ENCODE measurements at regions not wholly inside any gene's neighbourhood (a gene's known extent, or its start where the extent isn't known, plus 50 kb on each side); places are given as distances from the start of the nearest gene placed in this dataset.
"Not testable (repeated sequence)": the region's sequence is repeated elsewhere in the genome, so short reads cannot be mapped to it uniquely, and the experiment has no call there.

DNA sequence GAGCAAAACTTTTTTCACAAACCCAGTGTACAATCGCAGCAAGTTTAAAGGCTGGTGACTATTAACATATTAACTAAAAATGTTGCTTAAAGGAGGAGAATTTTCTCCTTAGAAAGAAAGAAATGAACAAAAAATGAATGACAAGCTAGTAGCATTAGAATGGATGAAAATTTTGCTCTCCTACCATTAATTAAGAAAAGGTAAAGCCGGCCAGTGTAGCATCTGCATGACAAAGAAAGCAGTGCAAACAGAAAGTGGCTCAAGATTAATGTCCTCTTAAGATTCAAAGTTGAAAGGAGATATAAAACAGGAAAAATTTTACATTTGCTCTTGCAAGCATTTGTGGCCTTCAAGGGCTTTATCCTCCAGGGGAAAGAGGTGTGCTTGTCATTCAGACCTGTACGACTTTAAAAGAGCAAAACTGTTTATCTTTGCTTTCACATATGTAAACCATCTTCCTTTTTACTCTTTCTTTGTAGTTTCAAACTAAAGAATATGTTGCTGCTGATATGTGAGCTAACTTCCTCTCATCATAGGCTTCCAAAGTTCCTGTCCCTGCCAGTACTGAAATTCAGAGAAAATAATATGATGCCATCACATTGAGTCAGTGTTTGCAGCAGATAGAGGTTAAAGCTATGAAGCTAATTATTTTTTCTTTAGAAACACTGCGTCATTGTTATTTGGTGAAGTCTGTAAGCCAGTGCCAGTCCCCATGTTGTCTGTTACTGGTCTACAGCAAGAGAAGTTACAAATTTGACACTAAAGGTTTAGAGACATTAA lies 439.1 kb upstream of the GRM7 start:
- no peak for DNase-seq (ENCODE audit: low read depth in 2 of 2)

- no peak for DNase-seq (ENCODE audit: low read depth in 2 of 2)
Observed at GRCh38 chr3:6425289-6425820, 435.6 kb upstream of the GRM7 start.

GRCh38 chr3:6428276-6428675 lies 432.6 kb upstream of the GRM7 start:
- not testable (repeated sequence) for DNase-seq (ENCODE audit: low read depth in 2 of 2)

DNA sequence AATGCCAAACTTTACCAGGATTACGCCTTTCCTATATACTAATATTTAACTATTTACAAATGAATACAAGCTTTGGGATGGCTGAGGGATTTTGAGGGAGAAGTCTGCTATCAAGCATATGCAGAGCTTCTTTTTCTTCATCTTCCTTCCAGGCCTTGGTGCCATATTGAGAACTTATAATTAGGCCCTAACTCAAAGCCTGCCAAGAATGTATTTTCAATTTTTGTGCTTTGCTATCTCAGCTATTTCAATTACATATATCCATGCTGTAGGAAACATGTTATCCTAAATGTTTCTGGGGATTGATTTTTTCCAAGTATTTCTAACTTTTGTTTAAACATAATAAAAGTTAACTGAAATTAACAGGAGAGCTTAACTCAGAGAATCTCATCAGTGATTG lies 425.0 kb upstream of the GRM7 start:
- no peak for DNase-seq (ENCODE audit: low read depth in 2 of 2)

GRCh38 chr3:6437631-6438030 lies 423.3 kb upstream of the GRM7 start:
- no peak for DNase-seq (ENCODE audit: low read depth in 2 of 2)

GRCh38 chr3:6438031-6438430 lies 422.9 kb upstream of the GRM7 start:
- DNase-seq (ENCODE audit: low read depth in 2 of 2): no peak

DNA sequence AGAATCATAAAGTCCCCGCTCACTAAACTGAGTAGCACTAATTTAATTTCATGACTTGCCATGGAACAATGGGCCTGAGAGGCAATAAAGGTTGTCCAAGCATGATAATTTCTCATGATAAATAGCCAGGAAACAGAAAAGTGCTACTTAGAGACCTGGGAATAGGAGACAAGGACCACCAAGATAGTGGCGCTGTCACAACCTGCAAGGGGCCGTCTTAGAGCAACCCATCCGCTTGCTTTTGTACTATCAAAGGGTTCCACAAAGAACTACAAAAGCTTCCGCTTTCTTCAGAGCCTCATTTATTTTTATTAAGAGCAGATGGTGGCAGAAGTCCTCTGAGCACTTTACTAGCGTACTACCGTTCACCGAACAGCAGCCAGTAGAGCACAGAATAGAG lies 421.7 kb upstream of the GRM7 start:
- DNase-seq (ENCODE audit: low read depth in 2 of 2): no peak

- DNase-seq (ENCODE audit: low read depth in 2 of 2): no peak
Observed at GRCh38 chr3:6439824-6440223, 421.1 kb upstream of the GRM7 start.

DNA sequence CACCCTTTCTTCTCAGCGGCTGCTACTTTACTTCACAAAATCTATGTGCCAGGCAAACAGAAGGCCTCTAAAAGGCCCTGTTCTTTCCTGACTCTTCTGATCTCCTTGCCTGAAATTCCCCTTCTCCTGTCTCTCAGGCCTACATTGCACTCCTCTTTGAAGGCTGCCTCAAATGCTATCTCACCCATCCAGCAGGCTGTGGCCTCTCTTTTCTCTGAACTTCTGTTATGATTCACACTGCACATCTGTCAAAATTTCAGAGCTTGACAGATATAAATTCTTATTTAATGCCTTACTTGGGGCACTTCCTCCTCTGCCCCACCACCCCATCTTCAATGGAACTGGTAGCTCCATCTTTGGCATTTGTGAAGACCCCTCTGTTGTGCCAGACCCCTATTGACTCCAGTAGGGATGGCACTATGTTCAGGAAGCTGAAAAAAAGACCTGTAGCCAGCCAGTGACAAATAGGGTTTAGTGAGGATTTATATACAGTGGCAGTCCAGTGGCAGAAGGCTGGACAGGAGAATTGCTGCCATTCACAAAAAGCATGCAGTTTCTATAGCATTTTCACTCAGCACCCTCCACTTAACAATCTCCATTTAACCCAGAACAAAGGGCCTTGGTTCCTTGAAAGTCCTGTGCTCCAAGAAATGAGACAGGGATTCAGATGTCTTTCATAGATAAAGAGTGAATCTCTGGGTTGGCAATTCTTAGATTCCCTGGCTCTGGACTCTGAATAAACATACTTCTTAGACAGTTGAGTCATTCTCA lies 415.8 kb upstream of the GRM7 start:
- no peak for DNase-seq (ENCODE audit: low read depth in 2 of 2)

GRCh38 chr3:6447166-6447801 lies 413.6 kb upstream of the GRM7 start:
- no peak for DNase-seq (ENCODE audit: low read depth in 2 of 2)

GRCh38 chr3:6448011-6448410 lies 412.9 kb upstream of the GRM7 start:
- no peak for DNase-seq (ENCODE audit: low read depth in 2 of 2)

- DNase-seq (ENCODE audit: low read depth in 2 of 2): no peak
Observed at GRCh38 chr3:6449099-6449498, 411.8 kb upstream of the GRM7 start.

GRCh38 chr3:6452974-6453373 lies 407.9 kb upstream of the GRM7 start:
- no peak for DNase-seq (ENCODE audit: low read depth in 2 of 2)

DNA sequence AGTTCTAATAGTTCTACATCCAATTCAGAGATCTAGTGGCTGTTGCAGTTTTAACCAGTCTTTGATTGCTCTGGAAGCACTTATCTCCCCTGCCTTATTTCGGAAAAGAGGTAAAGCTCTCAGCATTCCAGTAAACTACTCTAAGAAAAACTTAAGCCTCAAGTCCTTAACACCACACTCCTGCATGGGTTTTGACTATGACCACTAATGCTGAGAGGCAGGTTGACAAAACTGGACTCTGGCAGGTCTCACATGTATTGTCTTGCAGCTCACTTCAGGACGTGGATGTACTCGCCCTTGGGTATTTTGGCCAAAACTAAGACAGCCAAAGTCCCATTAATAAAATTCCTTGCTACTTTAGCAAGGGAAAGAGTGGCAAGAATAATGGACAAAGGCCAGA lies 405.9 kb upstream of the GRM7 start:
- DNase-seq (ENCODE audit: low read depth in 2 of 2): no peak

- DNase-seq (ENCODE audit: low read depth in 2 of 2): no peak
Observed at GRCh38 chr3:6467186-6467585, 393.7 kb upstream of the GRM7 start.

DNA sequence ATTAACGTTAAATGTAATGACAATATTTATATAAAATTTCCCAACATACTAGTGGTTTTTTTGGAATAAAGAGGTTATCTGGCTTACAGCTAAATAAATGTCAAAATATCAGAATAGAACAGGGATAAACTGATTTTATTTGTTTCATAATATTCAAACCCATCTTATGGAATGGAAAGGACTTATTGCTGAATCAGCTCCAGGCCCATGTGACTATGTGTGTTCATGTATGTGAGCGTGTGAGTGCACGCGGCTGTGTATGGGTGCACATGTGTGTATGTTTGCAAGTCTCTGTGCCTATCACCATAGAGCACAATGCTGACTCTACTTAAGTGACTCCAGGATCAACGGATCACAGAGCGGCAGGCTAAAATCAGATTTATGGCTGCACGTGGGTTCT lies 392.3 kb upstream of the GRM7 start:
- no peak for DNase-seq (ENCODE audit: low read depth in 2 of 2)

GRCh38 chr3:6471744-6472143 lies 389.2 kb upstream of the GRM7 start:
- no peak for DNase-seq (ENCODE audit: low read depth in 2 of 2)

DNA sequence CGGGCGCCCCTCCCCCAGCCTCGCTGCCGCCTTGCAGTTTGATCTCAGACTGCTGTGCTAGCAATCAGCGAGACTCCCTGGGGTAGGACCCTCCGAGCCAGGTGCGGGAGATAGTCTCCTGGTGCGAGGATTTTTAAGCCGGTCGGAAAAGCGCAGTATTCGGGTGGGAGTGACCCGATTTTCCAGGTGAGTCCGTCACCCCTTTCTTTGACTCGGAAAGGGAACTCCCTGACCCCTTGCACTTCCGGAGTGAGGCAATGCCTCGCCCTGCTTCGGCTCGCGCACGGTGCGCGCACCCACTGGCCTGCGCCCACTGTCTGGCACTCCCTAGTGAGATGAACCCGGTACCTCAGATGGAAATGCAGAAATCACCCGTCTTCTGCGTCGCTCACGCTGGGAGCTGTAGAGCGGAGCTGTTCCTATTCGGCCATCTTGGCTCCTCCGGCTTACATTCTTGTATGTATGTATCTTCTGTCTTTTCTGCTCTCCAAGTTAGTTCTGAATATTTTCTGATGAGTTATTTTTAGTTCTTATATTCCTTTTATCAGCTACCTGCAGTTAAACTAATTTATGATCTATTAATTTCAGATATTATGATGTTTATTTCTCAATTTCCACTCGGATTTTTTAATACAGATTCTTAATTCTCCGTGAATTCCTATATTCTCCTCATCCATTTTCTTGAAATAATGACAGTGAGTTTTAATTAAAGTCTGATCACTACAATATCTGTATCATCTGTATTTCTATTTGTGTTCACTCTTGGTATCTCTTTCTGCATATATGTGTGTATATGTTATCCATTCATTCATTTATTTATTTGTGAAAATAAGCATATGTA lies 370.2 kb upstream of the GRM7 start:
- DNase-seq (ENCODE audit: low read depth in 2 of 2): not testable (repeated sequence)

DNA sequence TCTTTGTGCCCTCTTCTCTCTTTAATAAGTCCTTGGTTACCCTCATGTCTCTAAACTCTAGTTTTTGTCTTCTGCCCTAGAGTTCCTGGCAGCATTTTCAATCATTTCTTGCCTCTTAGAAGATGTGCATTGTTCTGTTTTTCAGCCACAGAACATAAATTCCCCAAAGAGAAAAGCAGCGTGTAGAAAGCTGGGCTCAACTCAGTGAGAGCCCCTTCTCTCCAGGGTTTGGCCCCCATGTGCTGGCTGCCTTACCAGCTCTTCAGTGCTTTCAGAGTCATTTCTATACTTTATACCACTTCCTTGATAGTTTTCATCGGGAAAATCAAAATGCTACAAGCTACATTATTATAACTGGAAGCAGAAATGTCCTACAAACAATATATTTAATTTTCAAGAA lies 369.1 kb upstream of the GRM7 start:
- DNase-seq (ENCODE audit: low read depth in 2 of 2): no peak

DNA sequence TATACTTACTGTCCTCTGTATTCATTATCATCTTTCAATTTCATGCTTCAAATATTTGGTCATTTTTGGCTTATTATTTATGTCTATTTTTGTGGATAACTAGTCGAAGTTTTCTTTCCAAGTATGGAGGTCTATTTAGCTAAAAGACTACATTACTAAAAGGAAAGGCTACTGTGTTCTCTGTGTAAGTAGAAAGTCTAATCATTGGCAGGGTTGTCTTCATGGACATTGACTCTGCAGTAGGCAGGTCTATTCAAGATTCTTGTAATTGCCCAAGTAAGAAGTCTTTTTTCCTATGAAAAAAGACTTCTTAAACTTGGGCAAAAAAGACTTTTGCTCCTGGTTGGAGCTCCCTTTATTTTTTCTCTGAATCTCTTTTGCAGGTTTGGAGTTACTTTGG lies 368.6 kb upstream of the GRM7 start:
- no peak for DNase-seq (ENCODE audit: low read depth in 2 of 2)

- DNase-seq (ENCODE audit: low read depth in 2 of 2): not testable (repeated sequence)
Observed at GRCh38 chr3:6498944-6499343, 362.0 kb upstream of the GRM7 start.

DNA sequence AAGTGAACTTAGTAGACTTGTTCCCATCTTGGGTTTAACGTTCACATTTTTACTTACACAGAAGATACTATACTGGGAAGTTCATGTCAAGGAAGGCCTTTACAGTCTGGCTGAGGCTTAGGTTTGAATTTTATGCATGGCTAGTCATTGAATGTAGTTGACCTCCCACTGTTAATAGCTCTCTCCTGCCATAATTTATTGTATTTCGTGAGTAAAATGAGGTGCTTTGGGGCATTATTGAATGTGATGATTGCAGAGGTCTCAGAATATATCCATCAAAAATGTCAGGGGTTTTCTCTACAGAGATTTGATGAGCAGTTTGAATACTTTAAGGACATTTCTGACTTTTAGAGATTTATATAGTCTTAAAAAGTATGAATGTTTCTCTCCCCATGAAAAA lies 356.6 kb upstream of the GRM7 start:
- no peak for DNase-seq (ENCODE audit: low read depth in 2 of 2)
